CD14-positive monocyte (primary cell): ENCODE measurements at regions not wholly inside any gene's neighbourhood (a gene's known extent, or its start where the extent isn't known, plus 50 kb on each side); places are given as distances from the start of the nearest gene placed in this dataset.

Experiments used
- DNase-seq, 3 donors: peaks; one replicate each; pipeline ENCODE4 v3.0.0-alpha.2; 2011 to 2022
- H2AFZ ChIP-seq: 2 replicates; pipeline ENCODE4 v1.6.0; 2012; ENCODE audit warnings: mild to moderate bottlenecking, low read depth, low read length, inconsistent platforms; ENCODE audit not compliant: insufficient read depth, poor library complexity, severe bottlenecking
- H3K27ac ChIP-seq, 2 donors: 1 replicate in 1 of 2; 2 replicates in 1 of 2; pipeline ENCODE4 v1.5.1; 2012 to 2013; ENCODE audit warnings: low read length in 2 of 2, control low read depth in 1 of 2, inconsistent platforms in 1 of 2, low read depth in 1 of 2, mild to moderate bottlenecking in 1 of 2
- H3K27me3 ChIP-seq, 2 donors: one replicate each; pipeline versions ENCODE4 v1.6.0 to v1.6.1; 2011 to 2013; ENCODE audit warnings: low read length in 2 of 2; ENCODE audit not compliant: control insufficient read depth in 2 of 2, insufficient read depth in 2 of 2
- H3K36me3 ChIP-seq, 2 donors: replicated peaks in 1 of 2; 1 replicate in 1 of 2; 2 replicates in 1 of 2; pipeline versions ENCODE4 v1.5.1 to v1.6.1; 2012 to 2013; ENCODE audit warnings: low read length in 2 of 2, control low read depth in 1 of 2, inconsistent platforms in 1 of 2, mild to moderate bottlenecking in 1 of 2; ENCODE audit not compliant: insufficient read depth in 2 of 2, control insufficient read depth in 1 of 2
- H3K4me1 ChIP-seq, 2 donors: 1 replicate in 1 of 2; 2 replicates in 1 of 2; pipeline versions ENCODE4 v1.5.1 to v1.6.1; 2012 to 2013; ENCODE audit warnings: low read length in 2 of 2, control low read depth in 1 of 2, inconsistent platforms in 1 of 2, mild to moderate bottlenecking in 1 of 2, moderate library complexity in 1 of 2; ENCODE audit not compliant: insufficient read depth in 2 of 2, control insufficient read depth in 1 of 2
- H3K4me2 ChIP-seq: replicated peaks from 2 replicates; pipeline ENCODE3; 2012; ENCODE audit warnings: low read length, moderate library complexity, mild to moderate bottlenecking; ENCODE audit not compliant: poor library complexity, severe bottlenecking; ENCODE audit errors: extremely low read depth
- H3K4me3 ChIP-seq, 3 experiments: fragments of 200-600 bp in 1 of 3; sonication (generic) in 1 of 3; replicated peaks in 1 of 3; 1 replicate in 2 of 3; 2 replicates in 1 of 3; pipeline ENCODE4 v1.5.1; 2011 to 2013; ENCODE audit warnings: low read length in 3 of 3, mild to moderate bottlenecking in 3 of 3, control low read depth in 2 of 3, low read depth in 2 of 3, inconsistent platforms in 1 of 3, moderate library complexity in 1 of 3
- H3K79me2 ChIP-seq: 2 replicates; pipeline ENCODE4 v1.6.0; 2012; ENCODE audit warnings: mild to moderate bottlenecking, control low read depth, inconsistent platforms, low read length, moderate library complexity; ENCODE audit not compliant: insufficient read depth
- H3K9ac ChIP-seq: 2 replicates; pipeline ENCODE4 v1.6.0; 2017; ENCODE audit warnings: low read length, mild to moderate bottlenecking; ENCODE audit not compliant: insufficient read depth, poor library complexity, severe bottlenecking
- H3K9me3 ChIP-seq, 2 donors: replicated peaks in 1 of 2; 1 replicate in 1 of 2; 2 replicates in 1 of 2; pipeline versions ENCODE4 v1.5.1 to v1.6.1; 2012 to 2013; ENCODE audit warnings: low read length in 2 of 2, control low read depth in 1 of 2; ENCODE audit not compliant: control insufficient read depth in 1 of 2, insufficient read depth in 1 of 2
- H4K20me1 ChIP-seq: 2 replicates; pipeline ENCODE4 v1.6.0; 2012; ENCODE audit warnings: mild to moderate bottlenecking, low read length, control low read depth, moderate library complexity; ENCODE audit not compliant: insufficient read depth
- H3K27ac Mint-ChIP-seq, 7 donors: one replicate each; pipeline ENCODE4 v1.8.0; 2020; ENCODE audit warnings: mild to moderate bottlenecking in 7 of 7, mixed read lengths in 7 of 7, moderate library complexity in 6 of 7, inconsistent platforms in 2 of 7
- H3K27me3 Mint-ChIP-seq, 3 donors: one replicate each; pipeline ENCODE4 v1.8.0; 2021 to 2022; ENCODE audit warnings: low read depth in 3 of 3, mild to moderate bottlenecking in 3 of 3, mixed read lengths in 3 of 3, moderate library complexity in 3 of 3, inconsistent platforms in 1 of 3
- H3K36me3 Mint-ChIP-seq, 2 donors: one replicate each; pipeline ENCODE4 v1.8.0; 2020; ENCODE audit warnings: mixed read lengths in 2 of 2, inconsistent platforms in 1 of 2, mild to moderate bottlenecking in 1 of 2
- H3K4me1 Mint-ChIP-seq: one replicate; pipeline ENCODE4 v1.8.0; 2020; ENCODE audit warnings: mild to moderate bottlenecking, mixed read lengths
- H3K4me3 Mint-ChIP-seq, 2 donors: one replicate each; pipeline ENCODE4 v1.8.0; 2020; ENCODE audit warnings: mild to moderate bottlenecking in 2 of 2, mixed read lengths in 2 of 2, moderate library complexity in 1 of 2
- H3K9me3 Mint-ChIP-seq, 7 donors: one replicate each; pipeline ENCODE4 v1.8.0; 2020 to 2022; ENCODE audit warnings: mixed read lengths in 7 of 7, mild to moderate bottlenecking in 6 of 7, moderate library complexity in 6 of 7, inconsistent platforms in 2 of 7
- intact Hi-C, 2 donors: fragments of 100-400 bp; cut with micrococcal nuclease; formaldehyde crosslinking; loops; one replicate each; pipeline versions ENCODE4 v1.15.0 to v1.15.1; 2023
- TF ChIP-seq, protein P1 (sequence below): fragments of 200-600 bp; IDR thresholded peaks from one replicate; pipeline ENCODE4 v1.8.0; 2022; ENCODE audit warnings: antibody characterized with exemption, mild to moderate bottlenecking

DNA sequence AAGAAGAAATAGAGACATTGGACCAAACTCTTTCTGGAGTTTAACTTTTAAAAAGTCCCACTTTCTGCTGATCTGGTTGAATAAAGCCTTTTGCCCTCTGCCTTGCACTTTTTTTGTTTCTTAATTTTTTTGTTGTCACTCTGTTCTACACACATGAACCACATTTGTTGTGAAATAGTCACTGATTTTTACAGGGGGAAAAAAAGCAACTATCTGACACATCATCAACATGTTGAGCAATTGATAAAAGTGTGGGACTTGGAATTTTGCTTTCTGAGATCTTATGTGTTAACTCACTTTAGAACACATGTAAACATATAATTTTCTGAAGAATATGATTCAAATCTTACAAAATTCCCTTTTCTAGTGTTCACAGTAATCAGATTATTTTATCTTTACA, 414.8 kb upstream of the FIGN start:
- Mint-ChIP-seq H3K4me3 (no peak overlapping the region), H3K9me3 (peaks cover 0 to 3% (median 0%) of the 10 kb centered on the region in 7 donors), H3K4me1 (no peaks in the 10 kb centered on the region), H3K36me3 (no peaks in the 10 kb centered on the region), H3K27ac (no peak overlapping the region), H3K27me3 (no peaks in the 10 kb centered on the region)
- no peaks in the 10 kb centered on the region for H3K79me2 ChIP-seq
- H3K4me1 ChIP-seq: no peaks in the 10 kb centered on the region
- no peak overlapping the region for H3K9ac ChIP-seq
- H3K4me3 ChIP-seq: no peak overlapping the region
- H2AFZ ChIP-seq: no peak overlapping the region
- no peak for DNase-seq
- no peaks in the 10 kb centered on the region for H3K9me3 ChIP-seq
- no peaks in the 10 kb centered on the region for H4K20me1 ChIP-seq
- no peak overlapping the region for H3K4me2 ChIP-seq
- no peaks in the 10 kb centered on the region for H3K27me3 ChIP-seq
- TF ChIP-seq, protein P1, sequence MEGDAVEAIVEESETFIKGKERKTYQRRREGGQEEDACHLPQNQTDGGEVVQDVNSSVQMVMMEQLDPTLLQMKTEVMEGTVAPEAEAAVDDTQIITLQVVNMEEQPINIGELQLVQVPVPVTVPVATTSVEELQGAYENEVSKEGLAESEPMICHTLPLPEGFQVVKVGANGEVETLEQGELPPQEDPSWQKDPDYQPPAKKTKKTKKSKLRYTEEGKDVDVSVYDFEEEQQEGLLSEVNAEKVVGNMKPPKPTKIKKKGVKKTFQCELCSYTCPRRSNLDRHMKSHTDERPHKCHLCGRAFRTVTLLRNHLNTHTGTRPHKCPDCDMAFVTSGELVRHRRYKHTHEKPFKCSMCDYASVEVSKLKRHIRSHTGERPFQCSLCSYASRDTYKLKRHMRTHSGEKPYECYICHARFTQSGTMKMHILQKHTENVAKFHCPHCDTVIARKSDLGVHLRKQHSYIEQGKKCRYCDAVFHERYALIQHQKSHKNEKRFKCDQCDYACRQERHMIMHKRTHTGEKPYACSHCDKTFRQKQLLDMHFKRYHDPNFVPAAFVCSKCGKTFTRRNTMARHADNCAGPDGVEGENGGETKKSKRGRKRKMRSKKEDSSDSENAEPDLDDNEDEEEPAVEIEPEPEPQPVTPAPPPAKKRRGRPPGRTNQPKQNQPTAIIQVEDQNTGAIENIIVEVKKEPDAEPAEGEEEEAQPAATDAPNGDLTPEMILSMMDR: no peak
- no peaks in the 10 kb centered on the region for H3K36me3 ChIP-seq
- intact Hi-C loops: no loop called here
- H3K27ac ChIP-seq: no peak overlapping the region

DNA sequence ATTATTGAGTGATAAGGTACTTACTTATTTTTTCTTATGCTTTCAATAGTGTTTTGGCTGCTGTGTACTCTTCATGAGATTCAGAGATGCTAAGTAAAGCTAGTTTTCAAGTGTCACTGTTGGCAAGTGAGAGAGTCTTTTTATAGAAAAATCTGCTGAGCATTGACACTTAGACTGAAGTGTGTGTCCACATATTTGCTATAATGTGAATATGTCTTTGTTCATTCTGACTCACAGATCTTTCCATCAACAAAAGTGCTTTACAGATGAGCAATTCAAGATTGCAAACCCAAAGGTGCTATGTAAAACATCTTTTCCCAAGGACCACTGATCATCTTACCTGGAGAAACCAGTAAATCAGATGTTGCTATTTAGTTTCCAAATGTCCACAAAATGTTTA, 410.6 kb upstream of the FIGN start:
- Histone ChIP-seq H3K79me2 (no peaks in the 10 kb centered on the region), H3K36me3 (no peaks in the 10 kb centered on the region), H2AFZ (no peak overlapping the region), H3K4me3 (no peak overlapping the region), H3K4me2 (no peak overlapping the region), H3K27me3 (no peaks in the 10 kb centered on the region), H3K9ac (no peak overlapping the region), H3K9me3 (peaks cover 11 to 16% of the 10 kb centered on the region in 2 donors), H3K27ac (no peak overlapping the region), H3K4me1 (no peaks in the 10 kb centered on the region), H4K20me1 (no peaks in the 10 kb centered on the region)
- peaks cover 0 to 11% (median 7%) of the 10 kb centered on the region in 7 donors for H3K9me3 Mint-ChIP-seq
- H3K36me3 Mint-ChIP-seq: no peaks in the 10 kb centered on the region
- intact Hi-C loops: no loop called here
- H3K27me3 Mint-ChIP-seq: no peaks in the 10 kb centered on the region
- H3K4me3 Mint-ChIP-seq: no peak overlapping the region
- DNase-seq: no peak
- H3K4me1 Mint-ChIP-seq: no peaks in the 10 kb centered on the region
- TF ChIP-seq, protein P1: no peak
- H3K27ac Mint-ChIP-seq: no peak overlapping the region
